Skin of body (tissue), 1 donor: ENCODE measurements at regions not wholly inside any gene's neighbourhood (a gene's known extent, or its start where the extent isn't known, plus 50 kb on each side); places are given as distances from the start of the nearest gene placed in this dataset.
"Not testable (repeated sequence)": the region's sequence is repeated elsewhere in the genome, so short reads cannot be mapped to it uniquely, and the experiment has no call there.

Source experiments
- DNase-seq: peaks from one replicate; lab custom pipeline; 2025; lab: John Stamatoyannopoulos, UW

GRCh38 chr4:25981749-25982148, 67.7 kb downstream of the SMIM20 start:
- DNase-seq: no peak

GRCh38 chr4:25982962-25983361, 68.9 kb downstream of the SMIM20 start:
- no peak for DNase-seq

- DNase-seq: no peak
Measured at GRCh38 chr4:25984266-25984665, 70.2 kb downstream of the SMIM20 start.

GRCh38 chr4:25984796-25985195, 70.8 kb downstream of the SMIM20 start:
- no peak for DNase-seq

- no peak for DNase-seq
Measured at GRCh38 chr4:25986807-25987206, 72.8 kb downstream of the SMIM20 start.

- no peak for DNase-seq
Measured at GRCh38 chr4:25991340-25991739, 77.3 kb downstream of the SMIM20 start.

- DNase-seq: no peak
Measured at GRCh38 chr4:25993395-25994185, 79.6 kb downstream of the SMIM20 start.

- DNase-seq: not testable (repeated sequence)
Measured at GRCh38 chr4:25994577-25994976, 80.6 kb downstream of the SMIM20 start.

- DNase-seq: no peak
Measured at GRCh38 chr4:26000274-26000950, 86.4 kb downstream of the SMIM20 start.

GRCh38 chr4:26001413-26001812, 87.4 kb downstream of the SMIM20 start:
- DNase-seq: no peak

GRCh38 chr4:26001816-26002215, 87.8 kb downstream of the SMIM20 start:
- DNase-seq: no peak

GRCh38 chr4:26003056-26003455, 89.0 kb downstream of the SMIM20 start:
- no peak for DNase-seq

GRCh38 chr4:26004290-26004689, 90.3 kb downstream of the SMIM20 start:
- DNase-seq: no peak

- no peak for DNase-seq
Measured at GRCh38 chr4:26005764-26006163, 91.7 kb downstream of the SMIM20 start.

GRCh38 chr4:26008737-26009136, 94.7 kb downstream of the SMIM20 start:
- DNase-seq: no peak

GRCh38 chr4:26009502-26009901, 95.5 kb downstream of the SMIM20 start:
- no peak for DNase-seq

- no peak for DNase-seq
Measured at GRCh38 chr4:26010304-26010703, 96.3 kb downstream of the SMIM20 start.

GRCh38 chr4:26013629-26014028, 99.6 kb downstream of the SMIM20 start:
- DNase-seq: no peak

- DNase-seq: peak; percentile 39
Measured at GRCh38 chr4:26015133-26015651, 101.2 kb downstream of the SMIM20 start.

GRCh38 chr4:26015906-26016305, 101.9 kb downstream of the SMIM20 start:
- no peak for DNase-seq

GRCh38 chr4:26017531-26017930, 103.5 kb downstream of the SMIM20 start:
- DNase-seq: no peak

- DNase-seq: not testable (repeated sequence)
Measured at GRCh38 chr4:26017961-26018700, 104.1 kb downstream of the SMIM20 start.
